NCI-H446 (cell line): ENCODE measurements at regions not wholly inside any gene's neighbourhood (a gene's known extent, or its start where the extent isn't known, plus 50 kb on each side); places are given as distances from the start of the nearest gene placed in this dataset.

Experiments
- DNase-seq, 2 experiments: peaks; one replicate each; lab custom pipeline; 2025; lab: John Stamatoyannopoulos, UW

GRCh38 chr6:91708534-91708933 lies 1121.7 kb upstream of the MAP3K7 start:
- no peak for DNase-seq

GRCh38 chr6:91705646-91706045 lies 1118.8 kb upstream of the MAP3K7 start:
- DNase-seq: no peak

GRCh38 chr6:91704531-91704930 lies 1117.7 kb upstream of the MAP3K7 start:
- no peak for DNase-seq

- no peak for DNase-seq
Observed at GRCh38 chr6:91697010-91697695, 1110.3 kb upstream of the MAP3K7 start.

- no peak for DNase-seq
Observed at GRCh38 chr6:91695221-91695620, 1108.3 kb upstream of the MAP3K7 start.

GRCh38 chr6:91694016-91694654 lies 1107.3 kb upstream of the MAP3K7 start:
- no peak for DNase-seq

GRCh38 chr6:91691449-91691848 lies 1104.6 kb upstream of the MAP3K7 start:
- no peak for DNase-seq

GRCh38 chr6:91683240-91683639 lies 1096.4 kb upstream of the MAP3K7 start:
- no peak for DNase-seq

- no peak for DNase-seq
Observed at GRCh38 chr6:91681296-91681695, 1094.4 kb upstream of the MAP3K7 start.

GRCh38 chr6:91678679-91679446 lies 1092.0 kb upstream of the MAP3K7 start:
- DNase-seq: no peak

- no peak for DNase-seq
Observed at GRCh38 chr6:91672201-91672600, 1085.3 kb upstream of the MAP3K7 start.

GRCh38 chr6:91669871-91670268 lies 1083.0 kb upstream of the MAP3K7 start:
- no peak for DNase-seq

- peak in 1 of 2 experiments; percentile 57 for DNase-seq
Observed at GRCh38 chr6:91669154-91669870, 1082.4 kb upstream of the MAP3K7 start.

GRCh38 chr6:91667596-91667995 lies 1080.7 kb upstream of the MAP3K7 start:
- DNase-seq: no peak

- DNase-seq: no peak
Observed at GRCh38 chr6:91664327-91664959, 1077.6 kb upstream of the MAP3K7 start.

- DNase-seq: no peak
Observed at GRCh38 chr6:91660893-91661292, 1074.0 kb upstream of the MAP3K7 start.

GRCh38 chr6:91659891-91660290 lies 1073.0 kb upstream of the MAP3K7 start:
- DNase-seq: peak; percentile 28 to 63

GRCh38 chr6:91654793-91655192 lies 1067.9 kb upstream of the MAP3K7 start:
- DNase-seq: no peak

GRCh38 chr6:91654357-91654756 lies 1067.5 kb upstream of the MAP3K7 start:
- no peak for DNase-seq

GRCh38 chr6:91653895-91654294 lies 1067.0 kb upstream of the MAP3K7 start:
- DNase-seq: peak in 1 of 2 experiments; percentile 28

GRCh38 chr6:91653076-91653723 lies 1066.3 kb upstream of the MAP3K7 start:
- DNase-seq: peak in 1 of 2 experiments; percentile 56
